ENCODE measurements at regions not wholly inside any gene's neighbourhood (a gene's known extent, or its start where the extent isn't known, plus 50 kb on each side); places are given as distances from the start of the nearest gene placed in this dataset.

DNA sequence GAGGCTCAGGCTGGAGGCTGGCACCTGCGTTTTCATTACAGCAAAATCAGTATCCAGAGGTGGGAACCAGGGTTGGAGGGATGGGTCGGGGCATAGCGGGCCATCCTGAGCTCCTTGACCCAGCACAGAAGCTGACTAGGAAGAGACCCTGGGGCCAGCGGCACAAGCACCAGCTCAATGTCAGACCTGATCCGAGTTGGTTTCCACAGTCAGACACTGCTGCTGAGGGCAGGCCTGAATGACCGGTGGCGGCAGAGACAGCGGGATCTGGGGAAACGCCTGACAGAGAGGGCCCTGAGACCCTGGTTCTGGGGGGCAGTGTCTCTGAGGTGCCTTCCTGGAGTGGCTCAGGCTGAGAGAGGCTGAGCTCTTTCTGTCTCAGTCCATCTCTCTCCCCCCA is 162.0 kb upstream of the C1orf174 start:
- H3K4me3 ChIP-seq (ENCODE audit: low read depth, low read length): no peak overlapping the region
- TF ChIP-seq CTCF (IDR thresholded peaks at IDR 0.05; ENCODE audit: insufficient read depth, low read depth, low read length, missing control alignments): no peak
- no peak for DNase-seq (ENCODE audit: low read depth)

DNA sequence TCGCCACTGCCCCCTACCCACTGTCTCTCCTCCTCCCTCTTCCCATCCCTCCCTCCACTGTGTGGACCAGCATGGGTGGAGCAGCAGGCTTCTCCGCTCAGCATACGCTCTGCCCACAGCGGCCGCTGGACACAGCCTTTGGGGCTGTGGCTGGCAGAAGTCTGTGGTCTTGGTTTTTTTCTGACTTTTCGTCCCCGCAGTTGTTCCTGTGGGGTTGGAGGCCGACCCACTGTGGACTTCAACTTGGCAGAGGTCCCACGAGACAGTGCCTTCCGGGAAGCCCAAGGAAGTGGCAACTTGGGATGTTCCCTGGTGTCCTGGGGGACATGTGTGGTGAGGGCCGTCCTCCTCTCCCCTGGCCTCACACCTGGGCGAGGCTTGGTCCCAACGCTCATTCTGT is 162.5 kb upstream of the C1orf174 start:
- H3K4me3 ChIP-seq (ENCODE audit: low read depth, low read length): no peak overlapping the region
- no peak for TF ChIP-seq CTCF (IDR thresholded peaks at IDR 0.05; ENCODE audit: insufficient read depth, low read depth, low read length, missing control alignments)
- no peak for DNase-seq (ENCODE audit: low read depth)

GRCh38 chr1:4062992-4063391 is 162.9 kb upstream of the C1orf174 start:
- DNase-seq (ENCODE audit: low read depth): no peak
- no peak for TF ChIP-seq CTCF (IDR thresholded peaks at IDR 0.05; ENCODE audit: insufficient read depth, low read depth, low read length, missing control alignments)
- no peak overlapping the region for H3K4me3 ChIP-seq (ENCODE audit: low read depth, low read length)

GRCh38 chr1:4063516-4063915 is 163.4 kb upstream of the C1orf174 start:
- TF ChIP-seq CTCF (IDR thresholded peaks at IDR 0.05; ENCODE audit: insufficient read depth, low read depth, low read length, missing control alignments): no peak
- no peak overlapping the region for H3K4me3 ChIP-seq (ENCODE audit: low read depth, low read length)
- DNase-seq (ENCODE audit: low read depth): no peak

DNA sequence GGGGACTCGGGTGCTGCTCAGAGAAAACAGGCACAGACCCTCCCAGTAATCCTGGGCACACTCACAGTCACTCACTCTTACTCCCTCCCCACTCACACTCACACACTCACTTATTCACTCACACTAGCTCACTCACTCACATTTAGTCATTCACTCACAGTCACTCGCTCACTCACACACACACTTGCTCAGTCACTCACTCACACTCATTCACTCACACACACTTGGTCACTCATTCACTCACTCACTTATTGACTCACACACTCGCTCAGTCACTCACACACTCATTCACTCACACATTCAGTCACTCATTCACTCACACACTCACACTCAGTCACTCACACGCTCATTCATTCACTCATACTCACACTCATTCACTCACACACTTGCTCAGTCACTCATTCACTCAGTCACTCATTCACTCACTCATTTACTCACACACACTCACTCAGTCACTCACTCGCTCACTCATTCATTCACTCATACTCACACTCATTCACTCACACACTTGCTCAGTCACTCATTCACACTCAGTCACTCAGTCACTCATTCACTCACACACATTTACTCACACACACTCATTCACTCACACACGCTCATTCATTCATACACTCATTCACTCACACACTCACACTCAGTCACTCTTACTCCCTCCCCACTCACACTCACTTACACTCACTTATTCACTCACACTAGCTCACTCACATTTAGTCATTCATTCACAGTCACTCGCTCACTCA is 164.2 kb upstream of the C1orf174 start:
- TF ChIP-seq CTCF (IDR thresholded peaks at IDR 0.05; ENCODE audit: insufficient read depth, low read depth, low read length, missing control alignments): no peak
- no peak for DNase-seq (ENCODE audit: low read depth)
- no peak overlapping the region for H3K4me3 ChIP-seq (ENCODE audit: low read depth, low read length)

- DNase-seq (ENCODE audit: low read depth): no peak
- no peak for TF ChIP-seq CTCF (IDR thresholded peaks at IDR 0.05; ENCODE audit: insufficient read depth, low read depth, low read length, missing control alignments)
- no peak overlapping the region for H3K4me3 ChIP-seq (ENCODE audit: low read depth, low read length)
Observed at GRCh38 chr1:4066860-4067599, 167.0 kb upstream of the C1orf174 start.

Measured in GM12865 (cell line).